Middle frontal gyrus (tissue), 1 donor: ENCODE measurements at regions not wholly inside any gene's neighbourhood (a gene's known extent, or its start where the extent isn't known, plus 50 kb on each side); places are given as distances from the start of the nearest gene placed in this dataset.

Experiments used
- DNase-seq: peaks from one replicate; pipeline ENCODE4 v3.0.0-alpha.2; 2015; ENCODE audit warnings: low spot score; ENCODE audit errors: extremely low spot score

DNA sequence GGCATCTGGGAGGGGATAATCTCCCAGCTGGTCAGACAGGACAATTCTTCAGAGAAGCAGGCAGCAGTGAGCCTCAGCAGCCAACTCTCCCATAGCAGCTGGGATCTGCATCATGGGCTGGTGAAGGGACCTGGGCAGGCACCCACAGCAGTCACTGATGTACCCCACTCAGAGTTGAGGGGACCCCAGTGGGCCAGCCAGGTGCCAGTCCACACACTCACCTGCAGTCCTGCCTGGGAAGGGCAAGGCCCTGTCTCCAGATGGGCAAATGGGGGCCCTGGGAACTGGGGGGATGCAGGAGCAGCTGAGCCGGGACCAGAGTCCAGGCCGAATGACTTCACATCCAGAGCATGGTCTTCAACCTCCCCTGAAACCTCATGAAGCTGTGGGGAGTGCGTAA lies 170.4 kb downstream of the ZFP36L2 start:
- DNase-seq: no peak

DNA sequence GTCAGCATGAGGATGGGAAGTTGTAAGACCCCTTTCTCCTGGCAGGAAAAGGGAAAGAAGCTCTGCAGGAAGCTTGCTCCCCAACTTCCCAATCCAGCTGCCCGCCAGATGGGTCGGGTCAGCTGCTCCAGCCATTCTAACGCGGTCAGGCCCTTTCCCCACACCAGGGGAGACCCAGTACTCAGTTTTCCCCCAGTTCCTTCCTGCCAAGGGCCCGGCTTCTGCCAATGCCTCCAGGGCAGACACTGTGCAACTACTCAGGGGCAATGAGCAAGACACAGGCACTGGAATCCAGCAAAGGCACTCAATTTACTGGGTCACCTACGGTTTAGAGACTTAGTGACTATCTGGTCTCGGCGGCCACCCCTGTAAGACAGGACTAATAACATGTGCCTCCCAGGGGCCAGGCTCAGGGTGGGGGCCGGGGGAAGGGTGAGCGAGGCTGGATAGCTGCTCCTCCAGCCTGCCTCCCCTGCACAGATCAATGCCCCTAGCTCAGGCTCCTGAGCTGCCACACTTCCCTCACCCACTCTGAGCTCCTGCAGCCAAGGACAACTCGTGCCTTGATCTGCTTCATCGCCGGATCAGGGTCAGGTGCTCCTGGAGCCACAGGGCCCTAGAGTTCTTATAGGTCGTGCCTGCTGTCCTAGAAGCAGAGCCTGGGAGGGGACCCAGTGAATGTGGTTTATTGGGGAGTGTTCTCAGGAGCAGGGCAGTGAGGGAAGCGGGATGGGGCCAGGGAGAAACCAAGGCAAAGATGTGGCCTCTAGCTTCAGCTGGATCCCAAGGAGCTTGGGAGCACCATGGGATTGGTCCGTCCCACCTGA lies 171.1 kb downstream of the ZFP36L2 start:
- DNase-seq: no peak

DNA sequence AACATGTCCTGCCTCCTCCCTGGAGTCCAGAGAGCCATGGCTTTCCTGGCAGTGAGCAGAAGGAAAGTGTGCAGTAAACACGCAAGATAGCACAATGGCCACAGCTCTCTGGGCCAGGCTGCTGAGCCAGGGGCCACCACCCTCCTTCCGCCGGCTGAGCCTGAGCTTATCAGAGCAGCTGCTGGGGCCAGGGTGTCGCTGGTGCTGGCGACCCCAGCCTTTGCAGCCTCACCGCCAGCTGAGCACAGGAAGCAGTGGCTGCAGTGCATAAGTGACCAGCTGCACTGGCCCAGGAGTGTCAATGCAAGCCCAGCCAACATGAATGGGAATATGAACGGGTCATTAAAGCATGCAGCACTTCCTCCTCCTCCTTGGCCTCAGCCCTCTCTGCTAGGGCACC lies 172.0 kb downstream of the ZFP36L2 start:
- no peak for DNase-seq

DNA sequence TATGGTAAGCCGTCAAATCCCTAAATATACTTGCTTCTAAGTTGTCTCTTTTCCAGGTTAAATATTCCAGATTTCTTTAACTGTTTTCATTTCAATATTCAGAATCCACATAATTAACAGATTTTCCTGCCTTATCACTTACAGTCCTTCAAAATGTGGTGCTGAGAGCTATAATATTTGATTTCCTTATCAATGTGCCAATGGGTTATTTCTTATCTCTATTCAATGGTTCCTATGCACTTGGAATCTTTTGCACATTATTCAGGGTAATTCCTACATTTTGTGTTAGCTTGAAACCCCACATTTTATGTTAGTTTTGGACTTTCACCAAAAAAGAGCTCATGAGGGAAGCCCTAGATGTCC lies 173.5 kb downstream of the ZFP36L2 start:
- no peak for DNase-seq

DNA sequence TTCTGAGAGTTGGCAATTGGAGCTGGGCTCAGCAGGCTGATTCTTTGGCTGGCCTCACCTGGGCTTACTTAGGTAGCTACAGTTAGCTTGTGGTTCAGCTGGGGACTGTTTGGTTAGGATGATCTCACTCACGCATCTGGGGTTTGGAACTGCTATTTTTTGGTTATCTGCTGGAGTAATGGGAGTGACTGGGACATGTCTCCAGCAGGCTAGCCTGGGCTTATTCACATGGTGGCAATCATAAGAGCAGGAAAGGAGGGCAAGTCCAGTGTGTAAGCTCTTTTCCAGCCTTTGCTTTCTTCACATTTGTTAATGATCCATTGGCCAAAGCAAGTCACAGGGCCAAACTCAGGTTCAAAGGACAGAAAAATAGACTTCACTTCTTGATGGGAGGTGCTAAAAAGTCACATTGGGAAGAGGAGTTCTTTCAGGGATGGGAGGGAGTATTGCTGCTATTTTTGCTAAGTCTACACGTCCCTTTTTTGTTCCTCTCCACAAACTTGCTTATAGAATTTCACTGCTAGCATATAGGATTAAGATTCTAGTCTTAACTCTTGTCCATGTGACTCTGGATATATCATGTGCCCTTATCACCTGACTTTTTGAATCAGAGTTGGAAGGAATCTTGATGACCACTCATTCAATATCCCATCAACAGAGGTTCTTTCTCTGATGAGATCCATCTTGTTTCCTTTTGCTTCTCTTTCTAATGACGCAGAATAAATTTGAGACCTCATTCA lies 174.0 kb downstream of the ZFP36L2 start:
- no peak for DNase-seq

DNA sequence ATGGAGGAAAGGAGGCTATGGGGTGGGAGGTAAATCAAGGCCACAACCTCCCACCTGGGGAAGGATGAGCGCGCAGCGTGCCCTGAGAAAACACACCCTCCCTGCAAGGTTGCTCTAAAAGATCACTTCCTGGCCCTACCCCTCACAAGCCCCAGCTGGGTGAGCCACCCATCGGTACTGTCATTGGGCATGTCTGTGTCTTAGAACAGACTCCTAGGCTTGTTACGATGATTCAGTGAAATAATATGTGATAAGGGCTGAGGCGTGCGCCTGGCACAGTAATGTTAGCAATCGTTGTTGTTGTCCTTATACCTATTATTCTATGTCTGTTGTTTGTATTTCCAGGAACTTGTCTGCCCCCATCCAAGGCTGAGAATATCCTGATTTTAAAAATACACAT lies 175.1 kb downstream of the ZFP36L2 start:
- DNase-seq: no peak

DNA sequence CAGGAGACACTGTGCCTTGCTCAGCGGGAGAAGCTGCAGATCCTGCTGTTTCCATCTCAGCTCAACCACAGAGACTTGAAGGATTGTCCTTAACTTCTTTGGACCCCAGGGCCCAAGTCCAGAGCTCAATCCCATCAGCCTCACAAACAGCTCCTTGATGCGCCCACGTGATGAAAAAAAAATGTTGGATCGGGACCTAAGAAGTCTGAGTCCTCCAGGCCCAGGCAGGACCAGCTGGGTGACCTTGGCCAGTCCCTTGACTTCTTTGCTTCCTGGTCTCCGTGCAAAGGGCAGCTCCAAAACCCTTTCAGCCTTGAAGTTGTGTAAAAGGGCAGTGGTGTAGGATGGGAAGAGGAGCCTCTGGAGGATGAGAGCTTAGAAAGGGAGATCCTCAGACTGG lies 175.5 kb downstream of the ZFP36L2 start:
- no peak for DNase-seq

DNA sequence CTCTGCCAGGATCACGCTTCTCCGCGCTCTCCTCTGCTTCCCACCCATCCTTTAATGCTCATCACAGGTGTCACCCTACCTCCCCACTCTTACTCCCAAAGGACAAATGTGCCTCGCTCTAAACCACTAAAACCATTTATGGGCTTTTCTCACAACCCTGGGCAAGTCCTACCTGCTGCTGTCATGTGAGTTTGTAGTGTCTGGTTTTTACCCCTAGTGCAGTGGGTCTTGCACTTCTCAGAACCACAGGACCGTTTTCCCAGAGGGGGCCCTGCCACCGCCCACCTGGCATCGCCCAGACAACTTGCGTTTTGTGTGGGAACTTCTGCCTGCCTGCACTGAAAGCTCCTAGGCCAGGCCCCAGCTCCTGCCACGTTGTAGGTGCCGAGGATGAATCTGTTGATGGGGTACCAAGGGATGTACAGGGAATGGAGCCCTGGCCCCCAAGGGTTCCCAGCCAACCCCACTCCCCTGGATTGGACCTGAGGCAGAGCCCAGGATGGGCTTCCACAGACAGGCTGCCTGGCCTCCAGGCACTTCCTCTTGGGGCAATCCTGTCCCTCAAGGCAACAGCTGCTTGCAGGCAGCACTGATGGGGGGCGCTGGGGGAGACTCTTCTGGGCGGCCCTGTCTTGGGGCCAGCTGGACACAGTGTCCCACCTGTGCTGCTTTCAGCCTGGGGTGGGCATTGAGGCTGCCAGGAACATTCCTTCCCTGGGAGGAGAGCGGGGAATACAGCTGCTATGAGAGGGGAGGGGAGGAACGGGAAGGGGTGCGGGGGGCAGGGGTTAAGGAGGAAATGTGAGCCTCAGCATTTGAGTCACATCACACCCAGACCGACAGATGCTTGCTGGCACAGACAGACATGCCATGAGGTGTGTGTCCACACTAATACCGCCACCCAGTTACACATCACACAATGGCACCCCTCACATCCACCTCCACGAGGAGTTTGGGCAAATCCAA lies 176.3 kb downstream of the ZFP36L2 start:
- no peak for DNase-seq

DNA sequence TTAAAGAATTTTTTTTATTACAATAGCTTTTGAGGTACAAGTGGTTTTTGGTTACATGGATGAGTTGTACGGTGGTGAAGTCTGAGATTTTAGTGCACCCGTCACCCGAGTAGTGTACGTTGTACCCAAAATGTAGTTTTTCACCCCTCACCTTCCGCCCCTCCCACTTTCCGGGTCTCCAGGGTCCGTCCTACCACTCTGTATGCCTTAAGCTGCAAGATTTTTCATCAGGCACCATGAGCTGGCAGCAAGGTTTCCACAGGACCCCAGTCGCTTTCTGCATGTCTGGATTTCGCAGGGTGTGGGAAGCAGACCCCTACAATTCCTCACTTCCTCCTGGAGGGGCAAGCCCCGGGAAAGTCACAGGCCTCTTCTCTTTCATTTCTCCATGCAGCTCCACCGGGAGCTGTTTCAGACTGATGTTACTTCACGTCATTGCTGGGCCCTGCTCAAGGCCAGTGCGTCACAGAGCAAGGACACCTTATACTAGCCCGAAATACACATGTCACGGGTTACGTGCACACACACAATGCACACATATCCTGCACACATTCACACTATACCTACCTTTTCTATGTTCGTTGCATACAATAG lies 179.1 kb downstream of the ZFP36L2 start:
- no peak for DNase-seq

DNA sequence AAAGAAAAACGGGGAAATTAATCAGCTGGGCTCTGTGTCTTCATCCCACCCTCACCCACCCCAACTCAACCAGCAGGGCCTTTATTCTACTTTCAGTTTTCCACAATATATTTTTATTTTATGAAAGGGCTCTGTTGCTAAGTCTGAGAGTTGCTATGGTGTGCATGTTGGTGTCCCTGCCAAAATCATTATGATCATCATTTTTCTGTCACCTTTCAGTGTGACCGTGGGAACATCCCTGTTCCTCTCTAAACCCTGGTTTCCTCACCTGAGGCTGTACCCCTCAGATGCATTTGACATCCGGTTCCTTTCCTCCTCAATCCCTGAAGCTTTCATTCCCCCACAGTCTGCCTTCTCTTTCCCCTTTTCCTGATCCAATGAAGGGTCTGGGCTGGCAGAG lies 180.5 kb downstream of the ZFP36L2 start:
- no peak for DNase-seq

DNA sequence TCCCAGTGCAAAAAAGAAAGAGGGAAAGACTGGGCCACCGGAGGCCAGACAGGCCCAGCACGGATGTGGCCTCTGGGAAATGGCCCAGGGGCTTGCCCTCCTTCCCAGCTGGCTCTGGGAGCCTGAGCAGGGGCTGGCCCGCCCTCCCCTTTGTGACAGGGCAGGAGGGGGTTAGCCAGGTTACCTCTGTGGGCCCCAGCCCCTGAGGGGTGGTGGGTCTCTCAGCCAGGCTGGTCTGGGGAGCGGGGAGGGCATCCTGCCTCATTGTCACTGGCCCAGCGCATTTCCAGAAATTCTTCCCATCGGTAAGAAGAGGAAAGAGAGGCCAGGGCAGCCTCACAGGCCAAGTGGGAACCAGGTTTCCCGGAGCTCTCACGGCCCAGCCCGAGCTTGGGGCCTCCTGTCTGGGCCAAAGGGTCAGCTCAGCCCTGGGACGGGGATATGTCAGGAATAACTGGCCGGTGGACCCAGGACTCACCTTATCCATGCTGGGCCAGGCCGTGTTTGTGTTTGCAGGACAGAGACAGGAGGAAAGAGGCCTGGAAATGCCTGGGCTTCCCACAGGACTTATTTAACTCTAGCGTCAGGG lies 182.2 kb downstream of the ZFP36L2 start:
- no peak for DNase-seq

DNA sequence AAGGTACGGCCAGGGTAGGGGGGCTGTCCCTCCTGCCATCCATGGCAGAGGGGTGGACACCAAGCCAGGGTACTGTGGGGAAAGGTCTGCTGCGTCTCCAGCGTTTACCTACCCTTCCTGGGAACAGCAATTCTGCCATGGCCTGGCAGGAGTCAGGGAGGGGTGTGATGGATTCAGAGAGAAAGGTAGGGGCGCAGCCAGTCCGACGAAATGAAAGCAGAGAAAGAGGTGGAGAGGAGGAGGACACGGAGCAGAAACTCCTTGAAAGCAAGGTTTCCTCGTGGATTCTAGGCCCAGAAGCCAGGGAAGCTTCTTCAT lies 182.9 kb downstream of the ZFP36L2 start:
- no peak for DNase-seq

DNA sequence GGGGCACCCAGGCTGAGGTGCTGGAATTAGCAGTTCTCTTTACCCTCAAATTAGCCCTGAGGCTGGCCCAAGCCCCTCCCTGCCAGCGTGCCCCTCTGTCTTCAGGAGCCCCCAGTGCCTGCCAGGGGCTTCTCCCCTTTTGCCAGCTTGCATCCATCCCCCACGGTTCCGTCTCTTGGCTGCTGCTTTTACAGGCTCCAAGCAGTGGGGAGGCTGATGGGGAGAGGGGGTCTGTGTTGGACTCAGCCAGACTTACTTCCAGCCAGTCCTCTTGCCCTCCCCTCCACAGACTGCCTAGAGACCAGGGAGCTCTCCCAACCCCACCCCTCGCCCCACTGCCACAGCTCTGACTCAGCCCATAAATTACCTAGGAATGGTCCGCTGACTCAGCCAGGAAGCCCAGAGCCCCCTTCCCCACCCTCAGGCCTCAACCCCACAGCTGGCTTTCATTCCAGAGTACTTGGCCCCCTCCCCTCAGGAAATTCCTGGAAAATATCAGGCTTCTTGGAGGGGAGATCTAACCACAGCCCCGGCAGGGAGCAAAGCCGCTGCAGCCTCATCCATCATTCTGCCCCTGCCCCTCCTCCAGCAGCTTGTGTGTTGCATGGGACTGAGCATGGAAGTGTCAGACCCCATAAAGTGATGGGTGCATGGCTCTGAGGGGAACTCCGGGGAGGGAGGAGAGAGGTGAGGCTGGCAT lies 184.6 kb downstream of the ZFP36L2 start:
- DNase-seq: no peak

DNA sequence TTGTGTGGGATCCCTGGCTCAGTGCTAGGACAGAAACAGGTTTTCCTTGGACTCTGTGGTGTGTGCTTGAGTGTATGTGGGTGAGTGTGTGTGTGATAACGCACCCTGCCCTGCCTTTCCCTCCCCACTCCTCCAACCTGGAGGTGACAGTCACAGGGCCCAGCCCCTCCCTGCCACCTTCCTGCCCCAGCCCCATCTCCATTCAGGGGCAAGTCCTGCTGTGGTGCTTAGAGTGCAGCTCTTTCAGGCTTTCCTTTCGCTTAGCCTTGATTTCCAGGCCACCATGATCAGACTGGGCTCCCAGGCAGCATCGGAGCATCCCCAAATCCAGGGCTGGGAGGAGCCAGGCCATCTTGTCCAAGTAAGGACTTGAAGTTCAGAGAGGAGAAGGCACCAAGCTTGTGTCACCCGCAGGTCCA lies 185.2 kb downstream of the ZFP36L2 start:
- DNase-seq: no peak

DNA sequence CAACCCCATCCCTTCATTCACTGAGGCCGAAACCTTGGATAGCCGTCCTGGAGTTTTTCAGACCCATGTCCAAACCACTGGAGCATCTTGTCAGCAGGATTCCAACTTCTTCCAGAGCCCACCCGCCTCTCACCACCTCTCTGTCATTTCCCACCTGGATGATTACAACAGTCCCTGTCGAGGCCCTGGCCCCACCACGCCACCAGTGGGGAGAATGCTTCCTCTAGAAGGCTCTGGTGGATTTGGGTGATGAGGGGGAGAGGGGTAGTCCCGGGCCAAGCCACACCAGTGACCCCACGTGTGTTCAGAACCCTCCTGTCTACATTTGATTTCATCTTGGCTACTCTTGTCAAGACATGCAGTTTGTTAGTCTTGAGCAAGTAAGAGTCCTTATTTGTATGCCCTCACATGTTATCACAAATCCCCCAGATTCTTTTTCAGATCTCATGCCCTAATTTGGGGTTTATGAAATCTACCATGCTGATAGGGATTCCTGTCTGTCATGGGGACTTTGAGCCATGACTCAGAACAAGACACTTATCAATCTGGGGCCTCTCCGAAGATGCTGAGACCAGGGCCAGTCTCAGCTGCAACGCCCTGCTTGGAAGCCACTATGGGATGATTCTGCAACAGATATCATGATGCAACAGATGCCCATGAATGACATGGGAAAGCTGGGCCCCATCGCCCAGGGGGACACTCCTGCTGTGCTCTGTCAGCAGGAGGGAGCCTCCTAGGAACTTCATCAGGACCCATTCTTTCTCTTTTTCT lies 186.1 kb downstream of the ZFP36L2 start:
- DNase-seq: no peak

DNA sequence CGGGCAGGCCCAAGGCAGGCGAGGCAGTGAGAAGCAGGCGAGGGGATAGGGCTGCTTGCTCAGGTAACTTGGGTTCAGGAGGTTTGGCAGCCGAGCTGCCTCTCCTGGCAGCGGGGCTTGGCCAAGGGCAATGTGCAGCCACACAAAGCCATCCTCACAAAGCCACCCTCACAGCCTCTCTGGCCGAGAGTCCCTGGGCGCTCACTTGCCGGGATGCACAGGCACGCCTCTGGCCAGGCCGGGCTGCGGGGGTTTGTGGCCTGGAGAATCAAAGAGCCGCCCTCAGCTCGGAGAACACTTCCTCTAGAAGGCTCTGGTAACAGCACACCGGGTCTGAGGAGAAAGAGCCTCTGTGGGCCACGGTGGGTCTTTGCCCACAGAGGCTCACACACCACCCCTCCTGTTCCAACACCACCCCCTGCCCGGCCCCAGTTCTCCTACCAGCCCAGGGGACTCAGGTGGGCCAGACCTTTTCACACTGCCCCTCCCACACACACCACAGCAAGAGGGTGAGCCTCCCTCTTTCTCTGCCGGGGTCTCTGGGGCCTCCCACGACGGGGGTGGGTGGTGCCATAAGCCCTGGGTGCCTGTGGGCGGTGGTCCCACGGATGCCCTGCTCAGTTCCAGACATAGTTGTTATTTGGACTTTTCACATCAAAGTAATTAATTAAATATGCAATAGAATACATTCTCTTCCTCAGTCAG lies 186.9 kb downstream of the ZFP36L2 start:
- DNase-seq: no peak

DNA sequence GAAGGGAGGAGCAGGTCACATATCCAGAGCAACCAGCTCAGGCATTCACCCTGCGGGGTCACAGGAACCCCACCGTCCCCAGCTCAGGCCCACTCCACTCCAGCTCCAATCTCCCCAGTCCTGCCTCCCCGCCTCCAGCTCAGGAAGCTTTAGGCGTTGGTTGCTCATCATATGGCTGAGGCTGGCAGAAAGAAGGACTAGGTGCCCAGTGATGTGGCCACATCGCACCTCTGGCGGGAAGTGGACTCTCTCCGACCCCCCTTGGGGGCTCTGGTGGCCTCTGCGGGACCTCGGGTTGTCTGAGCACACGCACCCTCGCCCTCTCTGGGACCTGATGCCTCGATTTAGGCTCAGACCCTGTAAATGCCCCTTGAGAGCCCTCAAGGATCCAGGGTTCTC lies 187.7 kb downstream of the ZFP36L2 start:
- no peak for DNase-seq

DNA sequence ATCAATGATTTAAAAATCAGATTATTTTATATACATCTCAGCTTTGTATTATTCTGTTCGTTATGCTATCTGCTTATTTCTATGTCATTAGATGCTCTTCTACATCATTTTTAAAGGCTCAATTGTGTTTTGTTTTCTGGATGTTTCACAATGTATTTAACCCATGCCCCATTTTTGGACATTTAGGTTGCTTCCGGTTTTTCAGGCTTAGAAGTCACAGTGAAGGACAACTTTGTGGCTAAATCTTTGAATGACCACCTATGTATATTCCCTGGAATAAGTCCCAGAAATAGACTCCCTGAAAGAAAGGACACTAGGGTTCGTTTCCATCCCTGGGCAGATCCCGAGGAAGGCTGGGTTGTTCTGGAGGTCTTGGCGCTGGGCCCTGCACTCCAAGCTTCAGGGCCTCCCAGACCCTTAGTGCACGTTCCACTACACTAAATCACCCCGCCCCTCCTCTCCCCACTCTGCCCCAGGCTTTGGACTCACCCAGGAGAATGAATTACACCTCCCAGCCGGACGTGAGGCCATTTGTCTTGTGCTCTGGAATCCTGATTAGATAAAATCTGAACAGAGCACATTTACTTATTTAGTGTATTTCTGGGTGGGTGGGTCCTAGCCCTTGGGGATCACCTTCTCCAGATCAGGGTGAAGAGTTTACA lies 188.2 kb downstream of the ZFP36L2 start:
- no peak for DNase-seq

DNA sequence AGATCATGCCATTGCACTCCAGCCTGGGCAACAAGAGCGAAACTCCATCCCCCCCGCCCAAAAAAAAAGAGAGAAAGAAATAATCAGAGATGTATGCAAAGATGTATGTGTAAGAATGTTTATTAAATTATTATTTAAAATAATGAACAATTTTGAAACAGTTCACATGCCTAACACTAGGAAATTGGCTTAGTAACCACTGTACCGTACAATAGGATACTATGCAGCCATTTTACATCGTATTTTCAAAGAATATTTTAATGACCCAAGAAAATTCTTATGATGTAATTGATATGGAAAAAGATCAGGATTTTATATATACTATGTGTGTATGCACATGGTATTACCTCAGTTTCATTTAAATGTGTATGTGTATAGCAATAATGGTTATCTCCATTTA lies 190.5 kb downstream of the ZFP36L2 start:
- DNase-seq: no peak
